Occipital lobe (tissue), 1 donor: ENCODE measurements at regions not wholly inside any gene's neighbourhood (a gene's known extent, or its start where the extent isn't known, plus 50 kb on each side); places are given as distances from the start of the nearest gene placed in this dataset.

Experiments
- DNase-seq: peaks from one replicate; lab custom pipeline; 2025; lab: John Stamatoyannopoulos, UW

DNA sequence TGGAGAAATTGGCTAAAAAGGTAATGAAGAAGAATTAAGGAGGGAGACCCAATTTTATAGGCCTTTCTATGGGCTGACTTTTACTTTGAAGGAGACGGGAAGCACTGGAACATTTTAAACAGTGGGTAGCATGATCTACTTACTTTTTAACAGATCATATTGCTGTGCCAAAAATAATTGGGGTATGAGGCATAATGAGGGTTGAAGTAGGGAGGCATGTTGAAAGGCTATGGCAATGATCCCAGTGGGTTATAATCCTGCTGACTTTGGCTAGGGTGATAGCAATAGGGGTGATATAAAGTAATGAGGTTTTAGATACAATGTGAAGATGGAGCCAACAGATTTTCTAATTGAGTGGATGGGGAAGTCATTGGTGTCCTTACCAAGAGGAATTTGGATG, 73.2 kb downstream of the GPR37 start:
- DNase-seq, result no peak

DNA sequence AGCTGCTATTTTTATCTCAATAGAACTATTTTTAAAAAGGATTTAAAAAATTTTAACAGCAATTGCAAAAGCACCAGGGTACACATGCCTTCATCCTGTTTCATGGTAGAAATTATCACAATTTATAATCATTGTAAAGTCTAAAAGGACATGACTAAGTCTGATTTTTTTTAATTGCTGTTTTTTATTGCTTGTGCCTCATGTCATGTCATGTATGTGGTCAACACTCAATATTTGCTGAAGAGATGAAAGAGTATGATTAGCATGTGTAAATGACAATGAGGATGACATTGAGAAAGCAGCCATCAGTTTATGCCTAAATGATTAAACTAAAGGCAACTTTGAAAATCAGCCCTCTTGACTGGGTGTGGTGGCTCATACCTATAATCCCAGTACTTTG, 74.8 kb downstream of the GPR37 start:
- DNase-seq, result no peak

- DNase-seq, result no peak
Measured at GRCh38 chr7:124689931-124690330, 75.7 kb downstream of the GPR37 start.

- DNase-seq, result no peak
Measured at GRCh38 chr7:124689523-124689922, 76.1 kb downstream of the GPR37 start.

DNA sequence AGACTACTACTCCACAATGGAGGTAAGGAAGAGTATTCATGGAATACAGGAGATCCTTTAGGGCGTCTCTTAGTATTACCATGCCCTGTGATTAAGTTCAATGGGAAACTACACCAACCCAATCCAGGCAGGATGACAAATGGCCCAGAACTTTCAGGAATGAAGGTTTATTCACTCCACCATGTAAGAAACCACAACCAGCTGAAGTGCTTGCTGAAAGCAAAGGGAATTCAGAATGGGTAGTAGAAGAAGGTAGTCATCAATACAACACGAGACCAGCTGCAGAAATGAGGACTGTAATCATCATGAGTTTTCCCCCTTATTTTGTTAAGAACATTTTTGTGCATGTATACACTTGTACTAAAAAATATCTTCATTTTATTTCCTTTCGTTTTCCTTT, 76.6 kb downstream of the GPR37 start:
- no peak for DNase-seq

DNA sequence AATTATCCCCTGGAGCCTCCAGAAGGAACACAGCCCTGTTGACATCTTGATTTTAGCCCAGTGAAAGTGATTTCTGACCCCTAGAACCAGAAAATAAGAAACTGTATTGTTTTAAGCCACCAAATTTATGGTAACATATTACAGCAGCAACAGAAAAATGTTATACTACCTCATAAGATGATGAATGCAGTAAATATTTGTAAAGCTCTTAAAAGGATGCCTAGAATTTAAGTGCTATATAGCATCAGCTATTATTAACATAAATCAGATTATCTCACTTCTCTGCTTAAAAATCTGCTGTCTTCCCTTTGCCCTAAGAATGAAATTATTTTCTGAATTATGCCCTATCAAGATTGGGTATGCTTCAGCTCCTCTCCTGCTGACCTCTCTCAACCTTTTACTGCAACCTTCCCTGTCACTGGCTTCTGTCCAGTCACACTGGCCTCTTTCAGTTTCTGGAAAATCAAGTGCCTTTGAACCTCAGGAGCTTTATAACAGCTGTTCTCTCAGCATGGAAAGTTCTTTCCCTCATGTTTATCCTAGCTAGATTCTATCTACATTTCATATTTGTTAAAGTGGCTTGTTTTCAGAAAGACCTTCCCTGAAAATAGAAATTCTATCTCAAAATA, 78.9 kb downstream of the GPR37 start:
- DNase-seq, result no peak

DNA sequence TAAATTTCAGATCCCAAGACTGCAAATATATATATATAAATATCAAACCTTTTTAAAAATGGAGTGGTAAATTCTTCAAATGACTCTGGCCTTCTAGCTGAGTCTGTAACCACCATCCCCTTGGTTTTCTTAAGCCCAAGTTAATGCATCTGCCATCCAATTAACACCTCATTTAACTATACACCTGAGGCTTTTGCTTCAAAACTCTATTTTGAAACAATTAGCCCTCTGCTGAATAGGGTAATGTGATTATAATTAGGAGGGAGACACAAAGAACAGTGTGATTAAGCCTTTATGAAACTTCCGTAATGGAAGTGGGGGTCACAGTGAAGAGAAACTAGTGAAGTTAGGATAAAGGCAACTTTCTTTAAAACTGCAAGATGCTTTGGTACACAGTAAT, 83.6 kb downstream of the GPR37 start:
- DNase-seq, result no peak

DNA sequence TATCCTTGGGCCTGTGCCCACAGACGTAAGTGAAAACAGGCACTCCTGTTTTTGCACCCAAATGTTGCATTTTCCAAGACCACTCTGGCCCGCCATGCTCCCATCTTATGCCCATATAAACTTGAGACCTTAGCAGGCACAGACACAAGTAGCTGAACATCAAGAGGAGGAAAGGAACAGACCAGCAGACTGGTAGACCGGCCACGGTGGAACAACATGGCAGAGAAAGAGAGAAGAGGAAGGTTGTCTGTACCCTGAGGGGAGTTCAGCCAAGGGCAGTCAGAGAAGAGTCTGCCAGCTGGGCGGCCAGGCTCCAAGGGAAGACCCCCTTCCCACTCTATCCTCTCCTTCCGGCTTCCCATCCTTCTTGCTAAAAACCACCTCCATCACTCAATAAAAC, 85.3 kb downstream of the GPR37 start:
- no peak for DNase-seq

DNA sequence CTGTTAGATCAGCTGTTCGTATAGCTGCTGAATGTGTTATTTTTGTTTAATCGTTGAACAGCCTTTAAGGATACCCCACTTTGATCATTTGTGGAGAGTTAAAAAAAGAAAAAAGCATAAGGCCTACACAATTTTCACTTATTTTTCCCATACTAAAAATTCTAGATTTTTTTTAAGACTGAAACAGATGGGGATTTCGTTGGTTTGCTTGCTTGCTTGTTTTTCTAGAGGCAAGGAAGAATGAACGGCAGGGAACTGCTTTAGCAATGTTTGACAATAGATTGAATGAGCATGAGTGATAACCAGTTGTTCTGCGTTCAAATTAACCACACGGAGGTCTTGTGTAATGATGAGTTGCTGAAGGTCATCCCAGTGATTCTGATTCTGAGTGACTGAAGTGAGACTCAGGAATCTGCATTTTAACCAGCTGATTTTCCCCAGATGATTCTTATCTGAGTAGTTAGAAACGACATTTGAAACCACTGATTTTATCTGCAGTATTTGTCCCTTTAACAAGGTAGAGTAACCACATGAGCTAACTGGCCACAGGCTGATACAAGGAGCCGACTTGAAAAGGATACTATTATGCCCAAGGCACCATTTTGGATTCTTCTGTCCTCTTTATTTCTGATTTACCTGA, 85.9 kb downstream of the GPR37 start:
- DNase-seq, result no peak

GRCh38 chr7:124679146-124679545, 86.4 kb downstream of the GPR37 start:
- DNase-seq, result no peak

DNA sequence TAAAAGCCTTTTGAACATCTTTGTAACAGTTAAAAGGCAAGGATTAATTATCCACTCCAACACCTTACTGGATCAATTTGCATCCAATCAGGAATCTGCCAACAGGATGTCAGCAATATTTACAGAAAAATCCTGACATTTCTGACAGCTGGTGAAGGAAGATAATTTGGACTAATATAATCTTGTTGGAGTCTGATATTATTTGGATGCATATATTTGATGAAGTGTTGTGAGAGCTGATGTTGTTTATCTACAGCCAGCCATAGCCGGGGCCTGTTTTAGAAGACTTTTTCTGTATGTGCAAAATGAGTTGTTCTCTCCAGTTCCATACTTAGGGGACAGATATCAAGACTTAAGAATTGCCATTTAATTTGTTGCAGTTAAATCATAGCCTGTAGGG, 91.1 kb downstream of the GPR37 start:
- DNase-seq, result no peak

- no peak for DNase-seq
Measured at GRCh38 chr7:124672011-124672410, 93.6 kb downstream of the GPR37 start.

DNA sequence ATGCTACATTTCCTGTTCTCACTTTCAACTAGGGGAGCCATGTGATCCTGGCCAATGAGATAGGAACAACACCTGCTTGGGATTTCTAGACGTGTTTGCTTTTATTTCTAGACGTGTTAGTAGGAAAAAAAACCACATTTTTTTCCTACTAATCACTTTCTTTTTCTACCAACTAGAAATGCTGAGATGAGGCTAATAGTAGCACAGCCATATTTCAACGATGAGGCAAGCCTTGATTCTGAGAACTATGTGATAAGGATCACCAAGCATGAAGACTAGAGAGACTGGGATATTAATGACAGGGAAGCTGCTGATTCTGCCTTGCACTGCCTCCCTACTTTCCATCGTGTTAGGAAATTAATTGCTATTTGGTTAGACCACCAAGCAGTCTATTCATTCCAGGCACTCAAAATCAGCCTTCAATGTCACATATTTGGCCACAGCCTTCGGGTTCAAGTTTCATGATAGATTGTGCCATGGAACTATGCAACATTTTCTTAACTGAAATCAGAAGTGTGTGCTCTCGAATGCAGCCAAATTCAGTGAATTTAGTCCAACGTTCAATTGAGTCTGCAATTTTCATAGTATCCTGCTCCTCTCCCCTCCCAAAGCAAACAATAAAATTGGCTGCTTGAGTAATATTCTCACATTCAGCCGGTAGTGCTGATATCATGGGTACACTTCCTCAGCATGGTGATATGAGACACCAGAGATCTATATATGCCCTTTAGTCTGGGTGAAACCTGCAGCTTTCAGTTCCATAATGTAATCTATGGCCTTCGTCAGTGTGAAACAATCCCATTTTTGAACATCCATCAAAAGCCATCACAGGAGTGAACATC, 98.1 kb downstream of the GPR37 start:
- DNase-seq, result no peak

DNA sequence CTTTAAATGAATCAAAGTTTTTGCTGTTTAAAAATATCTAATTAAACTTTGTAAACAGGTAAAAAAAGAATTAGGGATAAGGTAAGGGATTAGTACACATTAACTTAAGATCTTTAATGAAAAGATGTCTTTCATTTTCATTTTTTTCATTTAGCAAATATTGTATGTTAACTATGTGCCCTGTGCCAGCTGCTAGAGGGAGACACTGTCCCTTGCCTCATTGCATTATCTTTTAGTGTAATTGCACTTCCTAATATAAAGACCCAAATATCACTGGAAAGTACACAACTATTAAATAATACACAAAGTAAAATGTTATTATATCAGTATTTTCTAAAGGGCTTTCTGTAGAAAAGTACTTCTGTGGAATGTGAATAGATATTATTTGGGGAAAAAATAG, 102.7 kb downstream of the GPR37 start:
- no peak for DNase-seq

DNA sequence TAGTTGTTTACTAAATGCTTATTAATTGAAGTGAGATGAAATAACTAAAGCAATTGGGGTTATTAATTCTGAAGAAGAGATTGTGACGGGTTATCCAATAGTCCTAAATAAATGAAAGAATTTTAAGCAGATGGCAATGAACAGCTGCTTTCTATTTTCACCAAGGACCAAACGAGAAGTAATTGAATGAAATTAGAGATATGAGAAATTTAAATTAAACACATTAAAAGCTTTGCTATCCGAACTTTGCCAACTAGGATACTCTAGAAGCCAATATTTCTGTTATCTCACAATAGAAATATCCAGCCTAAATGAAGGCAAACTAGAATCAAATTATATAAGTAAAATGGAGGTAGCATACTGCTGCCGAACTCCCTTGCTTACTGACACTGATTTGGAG, 103.2 kb downstream of the GPR37 start:
- DNase-seq, result no peak

- no peak for DNase-seq
Measured at GRCh38 chr7:124655990-124656389, 109.6 kb downstream of the GPR37 start.

GRCh38 chr7:124652237-124652636, 113.4 kb downstream of the GPR37 start:
- DNase-seq, result no peak

- no peak for DNase-seq
Measured at GRCh38 chr7:124651136-124651535, 114.5 kb downstream of the GPR37 start.

GRCh38 chr7:124649397-124650014, 116.1 kb downstream of the GPR37 start:
- DNase-seq, result no peak

DNA sequence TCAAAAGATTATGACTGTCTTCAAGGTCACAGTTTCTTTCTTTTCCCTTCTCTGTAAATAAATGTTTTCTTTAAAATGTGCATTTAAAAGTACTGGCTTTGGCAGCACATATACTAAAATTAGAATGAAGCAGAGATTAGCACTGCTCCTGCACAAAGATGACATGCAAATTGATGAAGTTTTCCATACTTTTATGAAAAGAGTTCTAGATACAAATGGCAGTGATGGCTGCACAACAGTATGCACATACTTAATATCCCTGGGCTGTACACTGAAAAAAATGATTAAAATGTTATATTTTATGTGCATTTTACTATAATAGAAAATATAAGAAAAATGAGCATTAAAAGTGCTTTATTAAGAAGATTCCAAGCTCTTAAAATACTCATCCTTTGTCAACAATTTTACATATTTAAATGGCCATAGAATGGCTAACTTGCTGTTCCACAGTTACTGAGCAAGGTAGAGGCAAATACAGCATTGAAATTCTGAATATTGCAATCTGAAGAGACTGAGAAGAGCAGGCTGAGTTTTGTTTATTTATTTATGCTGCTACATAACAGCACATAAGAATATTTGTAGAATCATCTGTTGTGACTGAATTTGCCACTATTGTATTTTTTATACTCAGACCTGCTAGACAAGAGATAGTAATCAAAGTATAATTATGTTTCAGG, 117.8 kb downstream of the GPR37 start:
- no peak for DNase-seq

DNA sequence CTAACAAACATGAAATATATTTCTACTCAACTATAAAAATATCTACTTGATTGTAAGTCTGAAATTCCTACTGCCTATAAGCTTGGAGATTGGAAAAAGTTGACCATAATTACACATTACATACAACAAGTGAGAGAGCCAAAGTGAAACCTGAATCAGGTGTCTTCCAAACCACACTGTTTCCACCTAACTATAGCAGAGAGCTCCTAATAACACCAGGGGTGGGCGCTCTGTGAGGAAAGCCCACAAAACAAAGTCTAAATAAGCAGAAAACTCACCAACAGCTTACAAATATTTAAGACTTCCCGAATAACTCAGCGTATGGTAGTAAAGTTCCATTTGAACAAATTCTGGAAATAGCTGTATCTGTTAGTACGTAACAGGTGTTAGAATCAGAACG, 119.9 kb downstream of the GPR37 start:
- DNase-seq, result no peak

DNA sequence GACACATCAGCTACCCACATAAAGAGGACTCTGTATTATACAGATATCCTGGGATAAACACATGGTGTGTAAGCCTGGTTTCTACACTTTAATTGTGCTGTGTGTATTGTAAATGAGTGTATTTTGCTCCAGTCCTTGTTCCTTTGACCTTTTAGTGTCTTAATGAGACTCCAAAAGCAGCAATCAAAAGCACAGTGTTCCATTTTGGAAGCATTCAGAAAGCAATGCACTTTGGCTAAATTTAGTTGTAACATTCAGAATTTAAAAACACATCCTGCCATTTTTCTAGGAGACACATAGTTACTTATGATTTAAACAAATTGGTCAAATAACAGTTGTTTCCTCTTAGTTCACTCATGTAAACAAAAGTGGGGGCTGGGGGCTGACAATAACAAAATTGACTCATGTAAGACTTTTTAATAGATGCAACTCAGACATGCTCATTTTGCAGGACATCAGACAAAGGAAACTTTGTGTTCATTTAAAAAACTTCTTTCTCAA, 122.2 kb downstream of the GPR37 start:
- no peak for DNase-seq
